GM21825 (cell line): ENCODE measurements at regions not wholly inside any gene's neighbourhood (a gene's known extent, or its start where the extent isn't known, plus 50 kb on each side); places are given as distances from the start of the nearest gene placed in this dataset.

Source experiments
- ATAC-seq: cut with Tn5 transposase; IDR thresholded peaks from one replicate; pipeline ENCODE4 v1.9.1; 2021; ENCODE audit warnings: mild to moderate bottlenecking, moderate library complexity; ENCODE audit not compliant: unreplicated experiment

DNA sequence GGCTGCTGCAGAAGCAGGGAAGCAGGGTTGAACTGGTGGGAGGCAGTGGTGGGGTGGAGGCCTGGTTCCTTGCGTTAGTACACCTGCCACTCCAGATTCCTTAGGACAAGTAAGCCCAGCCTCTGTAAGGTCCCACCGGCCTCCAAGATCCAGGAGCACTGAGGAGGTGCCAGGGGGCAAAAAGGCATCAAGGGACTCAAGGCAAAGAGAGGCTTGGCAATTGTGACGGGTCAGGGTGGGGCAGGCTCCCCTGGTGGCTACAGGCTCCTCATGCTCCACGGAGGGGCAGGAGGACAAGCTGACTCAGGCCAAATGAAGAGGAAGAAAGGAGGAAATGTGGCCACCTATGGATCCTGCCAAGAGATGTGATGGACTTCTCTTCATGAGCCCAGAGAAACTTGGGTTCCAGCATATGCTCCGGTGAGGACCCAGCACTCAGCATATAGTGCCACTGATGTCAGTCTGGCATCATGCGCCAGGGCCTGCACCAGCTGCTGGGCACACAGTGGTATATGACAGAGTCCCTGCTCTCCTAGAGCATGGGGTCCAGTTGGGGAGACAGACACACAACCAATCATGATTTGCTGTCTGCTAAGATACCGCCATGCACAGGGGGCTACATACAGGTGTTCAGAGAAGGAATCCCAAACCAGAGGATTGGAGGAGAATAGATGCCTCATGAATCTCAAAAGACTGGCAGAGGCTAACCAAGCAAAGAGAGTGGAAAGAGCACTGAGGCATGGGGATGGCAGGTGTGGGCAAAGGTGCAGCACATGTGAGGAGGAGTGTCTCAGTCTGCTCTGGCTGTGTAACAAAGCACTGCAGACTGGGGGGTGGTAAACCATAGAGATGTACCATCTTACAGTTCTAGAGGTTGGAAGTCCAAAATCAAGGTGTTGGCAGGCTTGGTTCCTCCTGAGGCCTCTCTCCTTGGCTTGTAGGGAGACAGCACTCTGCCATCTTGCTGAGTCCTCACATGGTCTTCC, 249.7 kb downstream of the RHOU start:
- no peak for ATAC-seq

DNA sequence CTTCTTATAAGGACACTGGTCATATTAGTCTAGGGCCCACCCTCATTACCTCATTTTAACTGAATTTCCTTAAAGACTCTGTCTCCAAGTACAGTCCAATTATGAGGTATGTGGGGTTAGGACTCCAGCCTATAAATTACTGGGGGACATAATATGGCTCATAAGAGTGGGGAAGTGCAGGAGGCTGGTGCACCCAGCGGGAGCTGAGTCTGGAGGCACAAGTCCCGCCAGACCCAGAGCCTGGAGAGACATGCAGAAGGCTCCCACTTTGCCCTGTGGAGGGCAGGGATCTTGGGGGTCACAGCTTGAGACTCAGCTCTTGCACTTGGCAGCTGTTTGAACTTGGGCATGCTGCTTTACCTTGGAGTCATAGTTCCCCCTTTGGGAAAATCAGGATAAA, 250.4 kb downstream of the RHOU start:
- no peak for ATAC-seq

DNA sequence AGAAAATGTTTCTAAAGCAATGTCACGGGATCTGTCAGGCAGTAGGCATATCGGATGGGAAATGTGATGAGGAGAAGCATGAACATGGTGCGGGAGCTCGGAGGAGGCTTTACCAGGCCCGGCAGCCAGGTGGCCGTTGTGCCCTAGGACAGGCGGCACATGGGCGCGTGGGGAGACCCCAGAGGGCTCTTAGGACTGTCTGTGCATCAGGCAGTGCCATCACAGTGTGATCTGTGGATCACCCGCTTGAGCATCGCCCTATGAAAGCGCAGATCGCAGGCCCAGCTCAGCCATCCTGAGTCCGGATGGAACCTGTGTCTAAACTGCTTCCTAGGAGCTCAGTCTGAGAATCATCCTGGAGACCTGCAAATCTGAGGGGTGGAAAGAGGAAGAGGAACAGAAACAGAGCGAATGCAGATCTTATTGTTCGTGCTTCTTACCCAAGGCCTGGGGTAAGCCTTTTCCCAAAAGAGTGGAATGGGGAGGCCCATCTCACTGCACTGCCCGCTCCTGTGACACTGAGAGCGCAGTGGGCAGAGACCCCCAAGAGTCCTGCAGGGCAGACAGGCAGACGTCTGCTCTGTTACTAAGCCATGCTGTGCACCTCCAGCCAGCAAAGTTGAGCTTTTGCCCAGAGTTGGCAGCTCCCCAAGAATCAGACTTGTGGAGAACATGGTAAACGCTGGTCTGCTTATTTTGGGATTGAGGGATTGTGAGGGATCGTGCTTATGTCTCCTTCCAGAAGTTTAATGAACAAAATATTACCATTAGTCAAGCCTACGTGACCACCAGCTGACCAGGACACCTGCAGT, 251.0 kb downstream of the RHOU start:
- no peak for ATAC-seq

DNA sequence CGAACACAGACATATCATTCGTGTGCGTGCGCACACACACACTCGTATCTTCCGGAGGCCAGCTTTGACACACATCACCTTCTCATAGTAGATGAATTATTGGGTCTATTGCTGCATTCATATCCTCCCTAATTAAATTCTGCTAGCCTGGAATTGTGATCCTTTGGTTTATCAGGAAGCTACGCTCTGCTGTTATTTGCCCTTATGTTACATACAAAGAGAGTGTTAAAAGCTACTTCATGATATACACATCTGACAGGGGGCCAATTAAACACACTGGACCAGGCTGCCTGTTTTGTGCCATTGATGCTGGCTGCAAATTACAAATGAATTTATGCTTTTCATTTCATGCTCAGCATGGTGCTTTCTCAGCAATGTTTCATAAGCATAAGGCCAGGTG, 252.0 kb downstream of the RHOU start:
- no peak for ATAC-seq

DNA sequence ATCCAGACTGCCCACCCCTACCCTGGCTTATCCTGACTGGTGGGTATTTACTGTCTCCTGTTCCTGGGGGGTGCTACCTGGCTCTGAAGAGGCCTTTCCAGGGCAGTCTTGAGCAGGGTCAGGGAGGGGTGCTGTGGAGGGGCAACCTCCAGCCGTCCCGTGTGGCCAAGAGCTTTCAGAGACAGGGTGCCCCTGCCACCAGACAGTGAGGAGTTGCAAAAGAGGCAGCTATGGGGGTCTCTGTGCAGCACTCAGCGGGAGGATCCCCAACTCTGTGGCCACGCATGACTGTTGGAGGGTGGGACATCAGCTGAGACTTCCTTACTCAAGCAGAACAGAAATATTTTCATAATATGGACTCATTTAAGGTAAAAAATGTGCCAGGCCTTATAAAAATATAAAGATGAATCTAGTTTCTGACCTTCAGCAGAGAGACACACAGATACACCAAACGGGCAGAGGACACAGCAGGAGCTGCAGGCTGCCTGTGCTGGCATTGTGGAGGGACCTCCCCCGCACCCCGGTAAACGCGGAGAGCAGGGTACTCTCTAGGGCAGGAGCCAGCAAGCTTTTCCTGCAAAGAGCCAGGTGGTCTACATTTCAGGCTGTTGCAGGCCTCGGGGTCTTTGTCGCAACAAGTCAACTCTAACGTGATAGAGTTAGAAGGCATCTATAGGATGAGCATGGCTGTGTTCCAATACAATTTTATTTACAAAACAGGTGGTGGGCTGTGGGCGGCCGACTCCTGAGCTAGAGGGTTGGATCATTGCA, 252.6 kb downstream of the RHOU start:
- ATAC-seq = no peak

DNA sequence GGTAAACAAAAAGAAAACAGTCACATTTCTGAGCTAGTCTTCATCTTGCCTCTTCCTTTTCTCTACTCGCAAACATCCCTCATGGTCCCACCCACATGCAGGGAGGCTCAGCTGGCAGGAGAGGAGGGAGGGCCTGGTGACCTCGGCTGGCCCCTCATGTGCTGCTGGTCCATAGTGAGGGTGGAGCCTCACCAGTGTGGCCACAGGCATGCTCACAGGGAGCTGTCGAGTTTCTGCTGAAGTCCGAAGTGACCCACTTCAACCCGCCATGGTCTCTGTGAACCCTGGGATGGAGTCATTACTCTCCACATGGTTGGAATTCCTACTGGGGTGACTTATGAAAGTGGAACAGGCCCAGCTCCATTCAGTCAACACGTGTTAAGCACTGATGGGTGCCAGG, 253.4 kb downstream of the RHOU start:
- ATAC-seq = no peak

DNA sequence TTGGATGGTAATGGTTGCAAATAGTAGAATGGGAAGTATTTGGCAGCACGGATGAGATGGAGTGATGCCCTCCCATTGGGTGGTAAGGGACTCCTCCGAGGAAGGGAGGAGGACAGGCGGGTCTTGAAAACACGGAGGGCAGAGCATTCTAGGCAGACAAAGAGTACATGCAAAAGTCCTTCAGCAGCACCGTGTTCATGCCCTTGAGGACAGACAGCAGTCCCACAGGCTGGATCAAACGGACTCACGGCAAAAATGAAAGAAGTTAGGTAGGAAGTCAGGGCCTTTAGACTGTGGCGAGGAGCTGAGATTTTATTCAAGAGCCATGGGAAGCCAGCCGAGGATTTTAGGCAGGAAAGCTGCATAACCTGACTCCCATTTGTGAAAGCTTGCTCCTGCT, 253.9 kb downstream of the RHOU start:
- no peak for ATAC-seq

DNA sequence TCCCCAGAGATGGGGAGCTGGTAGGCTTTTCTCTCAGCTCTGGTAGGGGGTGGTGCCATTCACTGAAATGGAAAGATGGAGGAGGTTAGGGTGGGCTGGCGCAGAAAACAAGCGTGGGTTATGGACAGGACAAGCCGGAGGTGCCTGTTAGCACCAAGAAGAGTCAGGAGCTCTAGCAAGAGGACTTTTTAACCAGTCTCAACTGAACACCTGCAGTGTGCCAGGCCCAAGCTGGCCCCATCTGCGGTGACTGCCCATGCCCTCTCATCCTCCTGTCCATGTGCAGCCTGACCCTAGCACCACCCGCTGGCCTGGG, 254.4 kb downstream of the RHOU start:
- ATAC-seq = no peak

DNA sequence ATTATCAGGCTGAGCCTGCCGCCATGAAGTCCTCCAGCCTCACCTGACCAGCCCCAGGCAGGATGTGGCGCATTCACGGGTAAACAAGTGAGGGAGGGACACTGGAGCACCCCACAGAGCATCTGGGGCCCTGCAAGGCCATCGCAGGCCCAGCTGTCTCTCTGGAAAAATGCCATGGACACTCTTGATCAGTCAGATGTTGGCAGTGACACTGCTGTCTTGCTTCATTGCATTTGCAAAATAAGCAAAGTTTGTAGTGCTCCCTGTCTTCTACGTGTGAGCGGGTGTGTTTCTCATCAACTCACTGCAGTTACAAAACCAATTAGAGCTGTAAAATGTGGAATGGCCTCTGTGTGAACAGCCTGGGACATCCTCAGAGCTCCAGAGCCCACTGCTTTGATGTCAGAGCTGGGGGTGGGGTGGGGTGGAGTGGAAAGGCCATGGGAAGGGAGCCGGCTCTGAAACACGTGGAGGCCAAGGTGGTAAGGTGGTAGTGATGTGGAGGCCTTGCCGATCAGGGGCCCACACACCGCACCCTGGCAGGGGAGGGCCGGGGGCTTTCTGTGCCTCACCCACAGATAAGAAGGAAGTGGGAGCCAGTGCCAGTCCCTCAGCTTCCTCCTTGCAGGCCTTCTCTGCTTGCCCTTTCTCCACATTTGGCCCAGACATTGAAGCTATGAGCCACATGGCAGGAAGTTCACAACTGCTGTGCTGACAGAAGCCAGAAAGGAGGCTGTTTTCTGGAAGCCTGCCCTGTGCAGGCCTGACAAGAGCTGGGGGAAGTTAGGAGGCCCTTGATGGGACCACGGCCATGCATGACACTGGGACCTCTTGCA, 254.9 kb downstream of the RHOU start:
- no peak for ATAC-seq

DNA sequence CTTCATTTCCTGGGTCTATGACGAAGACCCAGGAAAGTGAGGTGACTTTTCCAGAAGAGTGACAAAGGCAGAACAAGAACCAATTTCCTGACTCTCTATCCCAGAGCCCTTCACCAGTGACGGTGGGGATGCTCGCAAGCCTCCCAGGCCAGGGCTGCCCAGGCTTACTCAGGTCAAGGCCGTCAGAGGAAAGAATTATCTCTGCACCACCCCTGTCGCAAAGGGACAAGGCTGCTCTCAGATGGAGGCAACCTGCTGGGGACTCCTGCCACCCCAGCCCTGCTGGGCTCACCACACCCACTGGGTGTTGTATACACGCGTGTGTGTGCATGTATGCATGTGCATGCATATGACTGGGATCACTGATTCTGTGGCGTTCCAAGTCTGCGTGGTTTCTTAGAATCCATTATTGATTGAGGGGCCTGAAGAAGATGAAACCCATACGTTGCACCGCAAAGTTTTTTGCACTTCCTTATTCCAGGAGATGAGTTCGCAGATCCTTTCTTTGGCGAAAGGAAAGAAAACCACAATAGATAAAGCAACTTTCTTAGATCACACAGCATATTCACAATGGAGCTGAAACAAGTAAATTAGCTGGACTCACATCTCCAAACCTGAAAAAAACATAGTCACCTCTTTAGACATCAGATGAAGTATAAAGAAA, 255.8 kb downstream of the RHOU start:
- no peak for ATAC-seq

DNA sequence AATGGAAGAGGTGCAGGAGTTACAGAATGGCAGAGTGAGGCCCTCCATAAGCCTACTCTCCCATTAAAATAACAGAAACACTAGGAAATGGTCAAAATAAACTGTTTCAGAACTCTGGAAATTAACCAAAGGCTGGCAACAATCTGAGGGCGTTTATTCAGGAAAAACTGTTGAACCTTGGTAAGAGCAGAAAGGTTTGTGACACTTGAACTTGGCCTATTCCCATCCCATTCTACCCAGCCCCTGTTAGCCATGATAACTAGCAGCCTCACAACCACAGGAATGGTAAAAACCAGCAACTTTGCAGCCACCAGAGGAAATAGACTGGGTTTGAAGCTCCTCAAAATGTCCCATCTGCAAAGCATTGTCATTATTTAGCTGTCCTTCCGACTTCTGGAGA, 256.8 kb downstream of the RHOU start:
- ATAC-seq = no peak

DNA sequence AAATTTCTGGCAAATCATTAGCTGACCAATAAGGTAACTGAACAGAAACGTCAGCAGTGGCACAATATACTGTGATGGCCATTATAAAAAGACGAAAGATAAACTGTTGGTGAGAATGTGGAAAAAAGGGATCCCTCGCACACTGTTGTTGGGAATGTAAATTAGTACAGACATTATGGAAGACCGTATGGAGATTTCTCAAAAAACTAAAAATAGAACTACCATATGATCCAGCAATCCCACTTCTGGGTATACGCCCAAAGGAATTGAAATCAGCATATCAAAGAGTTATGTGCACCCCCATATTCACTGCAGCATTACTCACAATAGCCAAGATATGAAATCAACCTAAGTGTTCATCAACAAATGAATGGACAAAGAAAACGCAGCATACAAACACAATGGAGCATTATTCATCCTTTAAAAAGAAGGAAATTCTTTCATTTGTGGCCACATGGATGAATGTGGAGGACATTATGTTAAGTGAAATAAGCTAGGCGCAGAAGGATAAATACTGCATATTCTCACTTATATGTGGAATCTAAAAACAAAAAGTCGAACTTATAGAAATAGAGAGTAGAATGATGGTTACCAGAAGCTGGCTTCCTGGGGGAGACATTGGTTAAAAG, 257.7 kb downstream of the RHOU start:
- no peak for ATAC-seq

DNA sequence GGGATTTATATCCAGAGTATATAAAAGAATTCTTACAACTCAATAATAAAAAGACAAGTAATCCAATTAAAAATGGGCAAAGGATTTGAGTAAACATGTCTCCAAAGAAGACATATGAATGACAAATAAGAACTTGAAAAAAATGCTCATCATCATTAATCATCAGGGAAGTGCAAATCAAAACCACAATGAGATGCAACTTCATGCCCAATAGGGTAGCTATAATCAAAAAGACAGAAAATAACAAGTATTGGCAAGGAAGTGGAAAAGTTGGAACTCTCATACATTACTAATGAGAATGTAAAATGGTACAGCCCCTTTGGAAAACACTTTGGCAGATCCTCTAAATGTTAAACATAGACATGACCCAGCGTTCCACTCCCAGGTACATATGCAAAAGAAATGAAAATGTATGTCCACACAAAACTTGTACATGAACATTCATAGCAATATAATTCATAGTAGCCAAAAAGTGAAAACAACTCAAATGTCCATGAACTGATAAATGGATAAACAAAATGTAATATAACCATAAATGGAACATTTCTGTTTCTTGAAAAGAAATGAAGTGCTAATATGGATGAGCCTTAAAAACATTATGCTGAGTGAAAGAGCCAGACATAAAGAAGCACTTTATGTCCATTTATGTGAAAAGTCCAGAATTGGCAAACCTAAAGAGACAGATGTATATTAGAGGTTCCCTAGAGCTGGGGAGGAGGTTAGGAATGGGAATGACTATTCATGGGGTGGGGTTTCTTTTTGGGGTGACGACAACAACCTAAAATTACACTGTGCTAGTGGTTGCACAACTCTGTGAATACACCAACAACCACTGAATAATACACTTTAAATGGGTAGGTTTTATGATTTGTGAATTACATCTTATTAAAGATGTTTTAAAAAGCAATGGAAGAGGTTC, 259.7 kb downstream of the RHOU start:
- no peak for ATAC-seq

DNA sequence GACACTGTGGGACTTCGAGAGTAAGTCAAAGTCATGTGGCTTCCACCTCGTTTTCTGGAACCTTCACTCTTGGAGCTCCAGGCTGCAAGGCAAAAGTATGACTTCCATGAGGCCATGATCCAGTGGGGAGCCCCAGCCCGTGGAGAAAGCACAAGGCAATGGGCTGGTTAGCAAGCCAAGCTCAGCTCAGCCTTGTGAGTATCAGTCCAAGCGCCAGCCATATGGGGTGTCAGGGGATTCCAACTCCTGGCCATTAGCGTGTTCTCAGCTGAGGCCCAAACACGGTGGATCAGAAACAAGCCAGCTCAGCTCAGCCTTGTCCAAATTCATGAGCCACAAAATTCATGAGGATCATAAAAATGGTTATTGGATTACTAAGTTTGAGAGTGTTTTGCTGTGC, 261.0 kb downstream of the RHOU start:
- ATAC-seq = no peak

DNA sequence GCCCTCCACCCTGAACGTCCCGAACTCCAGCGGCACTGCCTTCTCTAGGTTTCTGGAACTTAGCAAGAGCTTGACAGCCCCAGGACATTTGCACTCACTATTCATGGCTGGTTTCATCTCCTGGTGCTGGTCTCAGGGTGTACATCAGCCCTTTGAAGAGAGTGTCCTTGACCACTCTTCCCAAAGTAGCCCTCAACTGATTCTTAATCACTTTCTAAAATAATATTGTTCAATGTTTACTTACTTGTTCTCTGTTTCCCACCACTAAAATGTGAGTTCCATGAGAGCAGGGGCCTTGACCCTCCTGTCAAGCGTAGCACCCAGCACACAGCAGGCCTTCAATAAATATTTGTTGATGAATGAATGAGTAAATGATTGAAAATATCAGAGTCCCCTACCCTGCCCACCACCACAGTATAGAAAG, 262.5 kb downstream of the RHOU start:
- ATAC-seq = no peak

DNA sequence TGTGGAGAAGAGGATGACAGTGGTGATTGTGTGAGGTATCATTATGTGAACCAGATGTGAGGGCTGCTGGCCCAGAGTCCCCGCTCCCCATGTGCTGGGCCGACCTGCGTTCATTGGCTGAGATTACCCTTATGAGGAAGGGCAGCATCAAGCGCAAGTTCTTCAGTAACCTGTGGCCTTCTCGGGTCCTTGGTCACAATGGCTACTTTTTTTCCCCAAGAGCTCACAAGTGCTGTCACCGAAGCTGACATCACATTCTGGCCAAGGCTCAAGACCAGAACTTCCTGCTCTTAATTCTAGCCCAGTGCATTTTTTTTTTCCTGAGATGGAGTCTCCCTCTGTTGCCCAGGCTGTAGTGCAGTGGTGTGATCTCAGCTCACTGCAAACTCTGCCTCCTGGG, 262.9 kb downstream of the RHOU start:
- no peak for ATAC-seq

DNA sequence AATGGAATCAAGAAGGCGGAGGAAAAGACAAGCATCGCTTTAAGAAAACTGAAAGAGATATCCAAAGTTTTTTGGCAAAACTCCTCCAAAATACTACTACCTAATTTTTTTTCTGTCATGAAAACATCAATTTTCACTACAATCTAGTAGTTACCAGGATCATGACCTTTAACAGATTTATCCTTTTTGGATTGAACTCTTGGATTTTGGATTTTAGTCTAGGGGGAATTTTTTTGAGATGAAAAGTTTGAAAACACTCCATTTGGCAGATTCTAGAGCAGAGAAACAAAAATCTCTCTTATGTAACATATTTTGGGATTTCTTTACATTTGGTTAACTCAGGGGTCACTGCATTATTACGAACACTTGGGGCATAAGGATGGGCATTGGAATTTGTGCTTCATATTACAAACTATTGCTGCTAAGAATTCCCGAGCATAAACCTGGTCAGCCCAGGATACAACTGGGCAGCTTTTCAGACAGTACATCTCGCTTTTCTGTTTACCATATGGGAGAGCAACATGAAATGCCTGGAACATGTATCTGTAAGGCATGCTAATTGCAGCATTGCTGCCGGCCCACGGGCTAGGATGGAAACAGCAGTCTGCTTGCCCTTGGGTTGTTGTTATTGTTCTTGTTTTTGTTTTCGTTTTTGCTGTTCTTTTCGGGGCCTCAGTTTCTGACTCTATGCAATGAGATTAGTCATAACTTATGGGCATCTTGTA, 264.3 kb downstream of the RHOU start:
- ATAC-seq = no peak

DNA sequence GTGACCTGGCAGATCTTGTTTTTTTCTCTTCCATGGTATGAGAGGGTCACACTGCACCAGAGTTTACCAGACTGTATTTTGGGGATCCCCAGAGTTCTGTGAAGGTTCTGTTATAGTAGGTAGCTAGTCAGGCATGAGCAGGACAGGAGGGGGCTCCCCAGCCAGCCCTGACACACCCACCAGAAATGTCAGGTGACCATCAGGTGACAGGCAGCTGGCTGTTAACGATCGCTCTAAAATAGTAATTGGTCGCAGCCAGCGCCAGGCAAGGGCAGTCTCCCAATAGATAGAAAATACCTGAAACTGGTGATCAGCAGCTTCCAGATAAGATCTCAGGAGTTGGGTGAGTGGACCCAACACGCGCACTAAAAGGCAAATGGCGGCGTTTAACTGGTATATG, 264.9 kb downstream of the RHOU start:
- no peak for ATAC-seq
